NOMO-1 treated with dmso at 0.1 percent for 144 hours (cell line): ENCODE measurements at regions not wholly inside any gene's neighbourhood (a gene's known extent, or its start where the extent isn't known, plus 50 kb on each side); places are given as distances from the start of the nearest gene placed in this dataset.

Experiments
- DNase-seq: peaks from one replicate; lab custom pipeline; 2025; ENCODE audit not compliant: unreplicated experiment; lab: John Stamatoyannopoulos, UW

GRCh38 chr5:68776381-68776780, 317.4 kb upstream of the SLC30A5 start:
- no peak for DNase-seq

GRCh38 chr5:68777135-68777534, 316.7 kb upstream of the SLC30A5 start:
- no peak for DNase-seq

GRCh38 chr5:68778484-68778883, 315.3 kb upstream of the SLC30A5 start:
- DNase-seq = no peak

- no peak for DNase-seq
These were observed 313.4 kb upstream of the SLC30A5 start for GRCh38 chr5:68780299-68780955.

- no peak for DNase-seq
These were observed 300.7 kb upstream of the SLC30A5 start for GRCh38 chr5:68793074-68793473.

GRCh38 chr5:68793993-68794392, 299.8 kb upstream of the SLC30A5 start:
- DNase-seq = no peak

GRCh38 chr5:68795190-68795589, 298.6 kb upstream of the SLC30A5 start:
- no peak for DNase-seq

GRCh38 chr5:68798877-68799843, 294.7 kb upstream of the SLC30A5 start:
- no peak for DNase-seq

- no peak for DNase-seq
These were observed 291.4 kb upstream of the SLC30A5 start for GRCh38 chr5:68802430-68802829.

- no peak for DNase-seq
These were observed 289.9 kb upstream of the SLC30A5 start for GRCh38 chr5:68803881-68804319.

- DNase-seq = no peak
These were observed 289.5 kb upstream of the SLC30A5 start for GRCh38 chr5:68804343-68804742.

GRCh38 chr5:68805444-68805843, 288.4 kb upstream of the SLC30A5 start:
- no peak for DNase-seq

GRCh38 chr5:68817632-68818031, 276.2 kb upstream of the SLC30A5 start:
- no peak for DNase-seq

- no peak for DNase-seq
These were observed 275.6 kb upstream of the SLC30A5 start for GRCh38 chr5:68818057-68818695.

GRCh38 chr5:68818870-68819269, 274.9 kb upstream of the SLC30A5 start:
- DNase-seq = no peak

GRCh38 chr5:68821056-68821455, 272.8 kb upstream of the SLC30A5 start:
- DNase-seq = no peak

- no peak for DNase-seq
These were observed 271.0 kb upstream of the SLC30A5 start for GRCh38 chr5:68822796-68823195.

- no peak for DNase-seq
These were observed 270.5 kb upstream of the SLC30A5 start for GRCh38 chr5:68823301-68823700.

GRCh38 chr5:68830377-68830898, 263.4 kb upstream of the SLC30A5 start:
- no peak for DNase-seq

GRCh38 chr5:68834491-68834981, 259.3 kb upstream of the SLC30A5 start:
- no peak for DNase-seq

- no peak for DNase-seq
These were observed 255.6 kb upstream of the SLC30A5 start for GRCh38 chr5:68838157-68838718.
